Neural cell (in vitro differentiated cells): ENCODE measurements at regions not wholly inside any gene's neighbourhood (a gene's known extent, or its start where the extent isn't known, plus 50 kb on each side); places are given as distances from the start of the nearest gene placed in this dataset.
A peak's percentile ranks its signal among the peaks of the same experiment; 100 is the strongest.

ENCODE experiments used
- H2AFZ ChIP-seq: fragments of 200-600, 300-800 bp; sonication (generic), shearing (Covaris generic); 2 replicates; pipeline ENCODE4 v1.6.0; 2014; ENCODE audit warnings: low read depth, mild to moderate bottlenecking, antibody characterized with exemption, low read length, moderate library complexity
- H3F3A ChIP-seq: fragments of 200-600 bp; shearing (Covaris generic); 2 replicates; pipeline ENCODE4 v1.6.1; 2016; ENCODE audit warnings: mild to moderate bottlenecking, moderate library complexity, mixed read lengths, antibody characterized with exemption, low read length; ENCODE audit not compliant: insufficient read depth, poor library complexity, severe bottlenecking
- H3K27ac ChIP-seq: fragments of 200-600, 300-800 bp; sonication (generic), shearing (Covaris generic); 2 replicates; pipeline ENCODE4 v1.5.1; 2014; ENCODE audit warnings: mild to moderate bottlenecking, low read length, moderate library complexity
- H3K27me3 ChIP-seq: fragments of 300-800, 200-600 bp; sonication (generic), shearing (Covaris generic); 2 replicates; pipeline ENCODE4 v1.6.0; 2014; ENCODE audit warnings: mild to moderate bottlenecking, low read depth, low read length, moderate library complexity; ENCODE audit not compliant: insufficient read depth
- H3K36me3 ChIP-seq: fragments of 300-800, 200-600 bp; sonication (generic), shearing (Covaris generic); 2 replicates; pipeline ENCODE4 v1.5.1; 2014; ENCODE audit warnings: mild to moderate bottlenecking, antibody characterized with exemption, low read length, moderate library complexity; ENCODE audit not compliant: insufficient read depth
- H3K4me2 ChIP-seq: fragments of 300-800, 200-600 bp; sonication (generic), shearing (Covaris generic); 2 replicates; pipeline ENCODE4 v1.6.0; 2014; ENCODE audit warnings: mild to moderate bottlenecking, low read length
- H3K4me3 ChIP-seq: fragments of 300-800, 200-600 bp; sonication (generic), shearing (Covaris generic); 2 replicates; pipeline ENCODE4 v1.5.1; 2014; ENCODE audit warnings: mild to moderate bottlenecking, low read length, moderate library complexity
- H3K79me2 ChIP-seq: fragments of 200-600 bp; shearing (Covaris generic); replicated peaks from 2 replicates; pipeline ENCODE4 v1.6.0; 2014; ENCODE audit warnings: mild to moderate bottlenecking, low read length, moderate library complexity; ENCODE audit not compliant: insufficient read depth
- H3K9ac ChIP-seq: fragments of 300-800, 200-600 bp; sonication (generic), shearing (Covaris generic); 2 replicates; pipeline ENCODE4 v1.6.1; 2016; ENCODE audit warnings: mild to moderate bottlenecking, low read length, mixed read lengths
- H3K9me2 ChIP-seq: fragments of 200-600 bp; shearing (Covaris generic); 2 replicates; pipeline ENCODE4 v1.6.1; 2016; ENCODE audit warnings: mild to moderate bottlenecking, low read length, mixed read lengths; ENCODE audit not compliant: insufficient read depth
- H3K9me3 ChIP-seq: fragments of 200-600, 300-800 bp; sonication (generic), shearing (Covaris generic); 2 replicates; pipeline ENCODE4 v1.6.1; 2016; ENCODE audit warnings: mild to moderate bottlenecking, mixed run types, low read length, moderate library complexity, mixed read lengths
- H4K20me1 ChIP-seq: fragments of 200-600 bp; shearing (Covaris generic); 2 replicates; pipeline ENCODE4 v1.6.1; 2016; ENCODE audit warnings: mild to moderate bottlenecking, mixed run types; ENCODE audit not compliant: insufficient read depth
- EP300 ChIP-seq: fragments of 450-650 bp; conservative IDR thresholded peaks from 2 replicates; pipeline ENCODE4 v1.6.1; 2014; ENCODE audit warnings: antibody characterized with exemption, mild to moderate bottlenecking, moderate library complexity; ENCODE audit not compliant: poor library complexity, severe bottlenecking
- EZH2 ChIP-seq: fragments of 200-600, 300-800 bp; shearing (Covaris generic), sonication (generic); IDR thresholded peaks from 2 replicates; pipeline ENCODE4 v1.6.1; 2014; ENCODE audit warnings: antibody characterized with exemption, low read length, borderline replicate concordance, mild to moderate bottlenecking; ENCODE audit not compliant: insufficient read depth, poor library complexity, severe bottlenecking
- MXI1 ChIP-seq: fragments of 450-650 bp; conservative IDR thresholded peaks from 2 replicates; pipeline ENCODE4 v1.6.1; 2014; ENCODE audit warnings: antibody characterized with exemption, mild to moderate bottlenecking; ENCODE audit not compliant: poor library complexity, severe bottlenecking
- POLR2AphosphoS5 ChIP-seq: IDR thresholded peaks from 2 replicates; pipeline ENCODE4 v1.6.1; 2012
- RAD21 ChIP-seq: fragments of 450-650 bp; conservative IDR thresholded peaks from 2 replicates; pipeline ENCODE4 v1.6.1; 2014; ENCODE audit warnings: antibody characterized with exemption, mild to moderate bottlenecking, moderate library complexity
- SMC3 ChIP-seq: fragments of 450-650 bp; conservative IDR thresholded peaks from 2 replicates; pipeline ENCODE4 v1.6.1; 2014; ENCODE audit warnings: antibody characterized with exemption, mild to moderate bottlenecking, moderate library complexity; ENCODE audit not compliant: poor library complexity
- TAF1 ChIP-seq: IDR thresholded peaks from 2 replicates; pipeline ENCODE4 v1.6.1; 2012; ENCODE audit warnings: low read depth
- TF ChIP-seq, protein P1 (sequence below): fragments of 450-650 bp; IDR thresholded peaks from 2 replicates; pipeline ENCODE4 v1.5.1; 2014; ENCODE audit warnings: antibody characterized with exemption, mild to moderate bottlenecking, moderate library complexity; ENCODE audit not compliant: poor library complexity, severe bottlenecking
- TF ChIP-seq, protein P2 (sequence below): IDR thresholded peaks from 2 replicates; pipeline ENCODE4 v1.6.1; 2012; ENCODE audit warnings: borderline replicate concordance

DNA sequence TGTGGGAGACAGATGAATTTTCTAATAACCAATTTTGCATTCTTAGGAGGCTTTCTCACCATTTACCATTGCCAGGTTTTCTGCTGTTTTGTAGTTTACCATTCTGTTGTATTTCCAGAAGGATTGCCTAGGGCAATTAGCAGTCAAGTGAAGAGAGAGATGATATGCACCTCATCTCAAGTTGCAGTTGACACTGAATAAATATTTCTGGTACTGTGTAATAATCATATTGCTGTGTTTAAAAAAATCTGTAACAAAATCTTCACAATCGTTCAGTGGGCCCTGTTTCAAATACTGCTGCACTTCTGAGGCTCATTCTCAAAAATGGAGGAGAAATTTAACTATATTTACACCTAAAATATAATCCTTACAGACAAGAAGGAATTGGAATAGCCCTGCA, 706.1 kb upstream of the PTPRD start:
- Histone ChIP-seq H2AFZ (no peak overlapping the region), H3K4me2 (no peak overlapping the region), H3F3A (peaks cover 4% of the 10 kb centered on the region)

DNA sequence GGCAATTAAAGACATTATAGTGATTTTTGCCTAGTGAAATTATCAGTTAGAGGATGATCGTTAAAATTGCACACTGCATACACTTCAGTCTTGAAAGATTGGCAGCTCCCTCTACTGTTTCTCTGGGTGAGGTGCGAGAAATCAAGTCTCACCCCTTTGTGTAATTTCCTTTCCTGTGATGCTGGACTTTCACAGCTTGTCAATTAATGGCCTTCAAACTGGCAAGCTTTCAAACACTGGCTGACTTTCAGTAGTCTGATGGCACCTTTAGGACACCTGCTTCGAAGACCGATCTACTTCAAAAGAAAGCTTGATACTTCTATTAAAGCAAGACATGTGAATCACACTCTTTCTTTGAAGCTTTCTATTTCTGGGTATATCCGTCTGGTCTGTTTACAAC, 706.7 kb upstream of the PTPRD start:
- Histone ChIP-seq H3K36me3 (no peaks in the 10 kb centered on the region), H2AFZ (no peak overlapping the region), H3K27ac (no peak overlapping the region), H3K9me3 (no peaks in the 10 kb centered on the region), H3K9me2 (no peaks in the 10 kb centered on the region), H4K20me1 (no peaks in the 10 kb centered on the region), H3F3A (peaks cover 4% of the 10 kb centered on the region), H3K4me2 (no peak overlapping the region), H3K27me3 (no peaks in the 10 kb centered on the region), H3K9ac (no peak overlapping the region), H3K4me3 (no peak overlapping the region), H3K79me2 (no peaks in the 10 kb centered on the region)
- TF ChIP-seq, protein P1, sequence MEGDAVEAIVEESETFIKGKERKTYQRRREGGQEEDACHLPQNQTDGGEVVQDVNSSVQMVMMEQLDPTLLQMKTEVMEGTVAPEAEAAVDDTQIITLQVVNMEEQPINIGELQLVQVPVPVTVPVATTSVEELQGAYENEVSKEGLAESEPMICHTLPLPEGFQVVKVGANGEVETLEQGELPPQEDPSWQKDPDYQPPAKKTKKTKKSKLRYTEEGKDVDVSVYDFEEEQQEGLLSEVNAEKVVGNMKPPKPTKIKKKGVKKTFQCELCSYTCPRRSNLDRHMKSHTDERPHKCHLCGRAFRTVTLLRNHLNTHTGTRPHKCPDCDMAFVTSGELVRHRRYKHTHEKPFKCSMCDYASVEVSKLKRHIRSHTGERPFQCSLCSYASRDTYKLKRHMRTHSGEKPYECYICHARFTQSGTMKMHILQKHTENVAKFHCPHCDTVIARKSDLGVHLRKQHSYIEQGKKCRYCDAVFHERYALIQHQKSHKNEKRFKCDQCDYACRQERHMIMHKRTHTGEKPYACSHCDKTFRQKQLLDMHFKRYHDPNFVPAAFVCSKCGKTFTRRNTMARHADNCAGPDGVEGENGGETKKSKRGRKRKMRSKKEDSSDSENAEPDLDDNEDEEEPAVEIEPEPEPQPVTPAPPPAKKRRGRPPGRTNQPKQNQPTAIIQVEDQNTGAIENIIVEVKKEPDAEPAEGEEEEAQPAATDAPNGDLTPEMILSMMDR = peak; percentile 74
- TF ChIP-seq EZH2 (no peak), MXI1 (no peak), SMC3 (peak; percentile 76), POLR2AphosphoS5 (peak; percentile 9), EP300 (no peak), RAD21 (peak; percentile 76)
- TF ChIP-seq, protein P2, sequence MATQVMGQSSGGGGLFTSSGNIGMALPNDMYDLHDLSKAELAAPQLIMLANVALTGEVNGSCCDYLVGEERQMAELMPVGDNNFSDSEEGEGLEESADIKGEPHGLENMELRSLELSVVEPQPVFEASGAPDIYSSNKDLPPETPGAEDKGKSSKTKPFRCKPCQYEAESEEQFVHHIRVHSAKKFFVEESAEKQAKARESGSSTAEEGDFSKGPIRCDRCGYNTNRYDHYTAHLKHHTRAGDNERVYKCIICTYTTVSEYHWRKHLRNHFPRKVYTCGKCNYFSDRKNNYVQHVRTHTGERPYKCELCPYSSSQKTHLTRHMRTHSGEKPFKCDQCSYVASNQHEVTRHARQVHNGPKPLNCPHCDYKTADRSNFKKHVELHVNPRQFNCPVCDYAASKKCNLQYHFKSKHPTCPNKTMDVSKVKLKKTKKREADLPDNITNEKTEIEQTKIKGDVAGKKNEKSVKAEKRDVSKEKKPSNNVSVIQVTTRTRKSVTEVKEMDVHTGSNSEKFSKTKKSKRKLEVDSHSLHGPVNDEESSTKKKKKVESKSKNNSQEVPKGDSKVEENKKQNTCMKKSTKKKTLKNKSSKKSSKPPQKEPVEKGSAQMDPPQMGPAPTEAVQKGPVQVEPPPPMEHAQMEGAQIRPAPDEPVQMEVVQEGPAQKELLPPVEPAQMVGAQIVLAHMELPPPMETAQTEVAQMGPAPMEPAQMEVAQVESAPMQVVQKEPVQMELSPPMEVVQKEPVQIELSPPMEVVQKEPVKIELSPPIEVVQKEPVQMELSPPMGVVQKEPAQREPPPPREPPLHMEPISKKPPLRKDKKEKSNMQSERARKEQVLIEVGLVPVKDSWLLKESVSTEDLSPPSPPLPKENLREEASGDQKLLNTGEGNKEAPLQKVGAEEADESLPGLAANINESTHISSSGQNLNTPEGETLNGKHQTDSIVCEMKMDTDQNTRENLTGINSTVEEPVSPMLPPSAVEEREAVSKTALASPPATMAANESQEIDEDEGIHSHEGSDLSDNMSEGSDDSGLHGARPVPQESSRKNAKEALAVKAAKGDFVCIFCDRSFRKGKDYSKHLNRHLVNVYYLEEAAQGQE = no peak

More for the DNA sequence above, 706.1 kb upstream of the PTPRD start:
- Histone ChIP-seq H3K79me2 (no peaks in the 10 kb centered on the region), H3K9me3 (no peaks in the 10 kb centered on the region), H3K36me3 (no peaks in the 10 kb centered on the region), H4K20me1 (no peaks in the 10 kb centered on the region), H3K9ac (no peak overlapping the region), H3K27me3 (no peaks in the 10 kb centered on the region), H3K4me3 (no peak overlapping the region), H3K9me2 (no peaks in the 10 kb centered on the region), H3K27ac (no peak overlapping the region)
- TF ChIP-seq POLR2AphosphoS5 (no peak), MXI1 (no peak), EP300 (peak; percentile 12), RAD21 (no peak)

DNA sequence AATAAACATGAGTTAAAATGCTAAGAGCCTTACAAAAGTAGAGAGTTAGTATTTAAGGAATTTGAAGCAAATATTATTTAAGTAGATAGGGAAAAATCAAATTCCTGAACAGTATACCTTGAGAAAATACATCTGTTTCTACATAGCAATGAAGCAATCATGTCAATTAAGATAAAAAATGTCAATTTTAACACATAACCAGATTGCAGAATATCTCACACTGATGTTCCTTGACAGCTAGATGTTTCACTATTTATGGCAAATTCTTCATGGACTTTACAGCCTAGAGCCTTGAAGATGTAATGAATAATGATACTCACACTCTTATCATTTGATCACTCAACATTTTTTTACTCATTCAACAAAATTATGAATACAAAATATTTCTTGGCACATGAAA, 708.2 kb upstream of the PTPRD start:
- Histone ChIP-seq H3F3A (peaks cover 4% of the 10 kb centered on the region), H3K9ac (no peak overlapping the region), H3K9me3 (no peaks in the 10 kb centered on the region), H3K36me3 (no peaks in the 10 kb centered on the region), H3K4me3 (no peak overlapping the region), H3K9me2 (no peaks in the 10 kb centered on the region), H2AFZ (no peak overlapping the region), H3K4me2 (no peak overlapping the region), H3K27ac (peak overlapping the region; percentile 23), H3K27me3 (no peaks in the 10 kb centered on the region), H3K79me2 (no peaks in the 10 kb centered on the region), H4K20me1 (no peaks in the 10 kb centered on the region)
- TF ChIP-seq EP300 = peak; percentile 57
- TF ChIP-seq TAF1 = no peak
- TF ChIP-seq SMC3 = no peak
- no peak for TF ChIP-seq POLR2AphosphoS5
- TF ChIP-seq, protein P2 = no peak
- TF ChIP-seq EZH2 = no peak
- TF ChIP-seq MXI1 = no peak
- no peak for TF ChIP-seq RAD21
- TF ChIP-seq, protein P1 = no peak
